ENCODE measurements at regions not wholly inside any gene's neighbourhood (a gene's known extent, or its start where the extent isn't known, plus 50 kb on each side); places are given as distances from the start of the nearest gene placed in this dataset.

DNA sequence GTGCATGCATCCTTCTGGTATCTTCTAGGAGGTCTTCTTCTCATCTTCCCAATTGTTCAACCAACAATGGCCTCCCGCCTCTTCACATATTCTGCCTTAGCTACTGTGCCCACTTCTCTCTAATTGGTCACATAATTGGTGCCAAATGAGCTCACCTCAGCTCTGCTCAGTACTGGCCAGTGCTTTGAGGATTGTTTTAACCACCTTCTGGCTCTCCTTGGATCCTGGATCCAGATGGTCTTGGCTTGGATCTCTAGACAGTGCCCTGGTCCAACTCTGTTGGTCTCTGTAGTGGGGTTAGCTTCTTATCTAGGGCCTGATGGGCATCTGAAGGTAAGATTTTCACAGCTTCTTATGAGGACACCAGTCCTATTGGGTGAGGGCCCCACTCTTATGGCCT lies 820.8 kb downstream of the TYW1 start:
- POLR2A ChIA-PET (ENCODE audit: low non-redundant PET): no interaction called here
- BruUV-seq (replicated peaks): no TSS peak
- H3K27ac ChIP-seq (ENCODE audit: low read depth, low read length, poor library complexity, severe bottlenecking): no peak overlapping the region
- CTCF ChIA-PET: no interaction called here
- intact Hi-C loops (cut with micrococcal nuclease; ENCODE audit: unreplicated experiment): no loop called here
- TF ChIP-seq EZH2 (IDR thresholded peaks at IDR 0.05; ENCODE audit: borderline replicate concordance, low read depth, low read length, poor library complexity, severe bottlenecking): no peak
- TF ChIP-seq, protein P1, sequence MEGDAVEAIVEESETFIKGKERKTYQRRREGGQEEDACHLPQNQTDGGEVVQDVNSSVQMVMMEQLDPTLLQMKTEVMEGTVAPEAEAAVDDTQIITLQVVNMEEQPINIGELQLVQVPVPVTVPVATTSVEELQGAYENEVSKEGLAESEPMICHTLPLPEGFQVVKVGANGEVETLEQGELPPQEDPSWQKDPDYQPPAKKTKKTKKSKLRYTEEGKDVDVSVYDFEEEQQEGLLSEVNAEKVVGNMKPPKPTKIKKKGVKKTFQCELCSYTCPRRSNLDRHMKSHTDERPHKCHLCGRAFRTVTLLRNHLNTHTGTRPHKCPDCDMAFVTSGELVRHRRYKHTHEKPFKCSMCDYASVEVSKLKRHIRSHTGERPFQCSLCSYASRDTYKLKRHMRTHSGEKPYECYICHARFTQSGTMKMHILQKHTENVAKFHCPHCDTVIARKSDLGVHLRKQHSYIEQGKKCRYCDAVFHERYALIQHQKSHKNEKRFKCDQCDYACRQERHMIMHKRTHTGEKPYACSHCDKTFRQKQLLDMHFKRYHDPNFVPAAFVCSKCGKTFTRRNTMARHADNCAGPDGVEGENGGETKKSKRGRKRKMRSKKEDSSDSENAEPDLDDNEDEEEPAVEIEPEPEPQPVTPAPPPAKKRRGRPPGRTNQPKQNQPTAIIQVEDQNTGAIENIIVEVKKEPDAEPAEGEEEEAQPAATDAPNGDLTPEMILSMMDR (conservative IDR thresholded peaks at IDR 0.05; ENCODE audit: low read depth, low read length): no peak
- H3K4me1 ChIP-seq (ENCODE audit: insufficient read depth, low read length, poor library complexity, severe bottlenecking): no peaks in the 10 kb centered on the region
- H3K36me3 ChIP-seq (ENCODE audit: insufficient read depth, low read length, poor library complexity, severe bottlenecking): no peaks in the 10 kb centered on the region
- no peak overlapping the region for H3K4me3 ChIP-seq (ENCODE audit: low read depth, low read length, poor library complexity, severe bottlenecking)
- DNase-seq (ENCODE audit: low spot score): no peak
- no peaks in the 10 kb centered on the region for H3K27me3 ChIP-seq (replicated peaks; ENCODE audit: insufficient read depth, low read depth, low read length, poor library complexity)
- H3K9me3 ChIP-seq (ENCODE audit: low read depth, low read length, poor library complexity, severe bottlenecking): no peaks in the 10 kb centered on the region

DNA sequence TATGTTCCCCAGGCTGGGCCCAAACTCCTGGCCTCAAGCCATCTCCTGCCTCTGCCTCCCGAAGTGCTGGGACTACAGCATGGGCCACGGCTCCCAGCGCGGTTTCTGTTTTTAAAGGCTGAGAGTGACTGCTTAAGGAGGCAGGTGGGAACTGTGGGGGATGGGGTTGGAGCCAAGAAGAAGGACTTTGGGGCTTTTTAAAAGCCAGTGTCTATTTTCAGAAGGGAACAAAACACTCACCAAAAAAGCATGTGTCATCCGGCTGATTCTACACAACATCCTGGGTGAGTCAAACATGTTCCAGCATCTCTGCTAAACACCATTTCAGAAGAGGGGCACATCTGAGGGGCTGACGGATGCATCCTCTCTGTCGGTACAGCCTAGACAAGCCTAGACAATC lies 824.5 kb downstream of the TYW1 start:
- TF ChIP-seq EZH2 (IDR thresholded peaks at IDR 0.05; ENCODE audit: borderline replicate concordance, low read depth, low read length, poor library complexity, severe bottlenecking): no peak
- TF ChIP-seq, protein P1 (conservative IDR thresholded peaks at IDR 0.05; ENCODE audit: low read depth, low read length): no peak
- BruUV-seq (replicated peaks): no TSS peak
- Histone ChIP-seq H3K36me3 (ENCODE audit: insufficient read depth, low read length, poor library complexity, severe bottlenecking) (no peaks in the 10 kb centered on the region), H3K27me3 (replicated peaks; ENCODE audit: insufficient read depth, low read depth, low read length, poor library complexity) (no peaks in the 10 kb centered on the region), H3K4me1 (ENCODE audit: insufficient read depth, low read length, poor library complexity, severe bottlenecking) (no peaks in the 10 kb centered on the region), H3K27ac (ENCODE audit: low read depth, low read length, poor library complexity, severe bottlenecking) (no peak overlapping the region), H3K9me3 (ENCODE audit: low read depth, low read length, poor library complexity, severe bottlenecking) (no peaks in the 10 kb centered on the region), H3K4me3 (ENCODE audit: low read depth, low read length, poor library complexity, severe bottlenecking) (no peak overlapping the region)
- no peak for DNase-seq (ENCODE audit: low spot score)
- ChIA-PET POLR2A (ENCODE audit: low non-redundant PET) (no interaction called here), CTCF (no interaction called here)
- intact Hi-C loops (cut with micrococcal nuclease; ENCODE audit: unreplicated experiment): no loop called here

DNA sequence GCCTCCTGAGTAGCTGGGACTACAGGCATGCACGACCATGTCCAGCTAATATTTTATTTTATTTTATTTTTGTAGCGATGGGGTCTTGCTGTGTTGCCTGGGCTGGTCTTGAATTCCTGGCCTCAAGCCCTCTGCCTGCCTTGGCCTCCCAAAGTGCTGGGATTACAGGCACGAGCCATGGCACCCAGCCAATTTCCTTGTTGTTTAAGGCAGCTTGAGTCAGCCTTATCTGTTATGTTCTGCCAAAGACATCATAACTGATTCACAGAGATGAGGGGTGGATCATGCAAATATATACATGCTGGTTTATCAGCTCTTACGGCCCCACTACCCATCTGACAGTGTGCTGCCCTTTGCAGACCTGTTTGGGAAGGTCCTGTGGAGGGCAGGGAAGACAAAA lies 826.7 kb downstream of the TYW1 start:
- peak; percentile 16 for DNase-seq (ENCODE audit: low spot score)
- ChIA-PET CTCF (no interaction called here), POLR2A (ENCODE audit: low non-redundant PET) (no interaction called here)
- H3K27me3 ChIP-seq (replicated peaks; ENCODE audit: insufficient read depth, low read depth, low read length, poor library complexity): no peaks in the 10 kb centered on the region
- no peaks in the 10 kb centered on the region for H3K9me3 ChIP-seq (ENCODE audit: low read depth, low read length, poor library complexity, severe bottlenecking)
- no peaks in the 10 kb centered on the region for H3K36me3 ChIP-seq (ENCODE audit: insufficient read depth, low read length, poor library complexity, severe bottlenecking)
- TF ChIP-seq EZH2 (IDR thresholded peaks at IDR 0.05; ENCODE audit: borderline replicate concordance, low read depth, low read length, poor library complexity, severe bottlenecking): no peak
- TF ChIP-seq, protein P1 (conservative IDR thresholded peaks at IDR 0.05; ENCODE audit: low read depth, low read length): no peak
- H3K27ac ChIP-seq (ENCODE audit: low read depth, low read length, poor library complexity, severe bottlenecking): no peak overlapping the region
- no TSS peak for BruUV-seq (replicated peaks)
- H3K4me1 ChIP-seq (ENCODE audit: insufficient read depth, low read length, poor library complexity, severe bottlenecking): no peaks in the 10 kb centered on the region
- no peak overlapping the region for H3K4me3 ChIP-seq (ENCODE audit: low read depth, low read length, poor library complexity, severe bottlenecking)
- intact Hi-C loops (cut with micrococcal nuclease; ENCODE audit: unreplicated experiment): no loop called here

Data from A673 (cell line).